ENCODE measurements at regions not wholly inside any gene's neighbourhood (a gene's known extent, or its start where the extent isn't known, plus 50 kb on each side); places are given as distances from the start of the nearest gene placed in this dataset.

DNA sequence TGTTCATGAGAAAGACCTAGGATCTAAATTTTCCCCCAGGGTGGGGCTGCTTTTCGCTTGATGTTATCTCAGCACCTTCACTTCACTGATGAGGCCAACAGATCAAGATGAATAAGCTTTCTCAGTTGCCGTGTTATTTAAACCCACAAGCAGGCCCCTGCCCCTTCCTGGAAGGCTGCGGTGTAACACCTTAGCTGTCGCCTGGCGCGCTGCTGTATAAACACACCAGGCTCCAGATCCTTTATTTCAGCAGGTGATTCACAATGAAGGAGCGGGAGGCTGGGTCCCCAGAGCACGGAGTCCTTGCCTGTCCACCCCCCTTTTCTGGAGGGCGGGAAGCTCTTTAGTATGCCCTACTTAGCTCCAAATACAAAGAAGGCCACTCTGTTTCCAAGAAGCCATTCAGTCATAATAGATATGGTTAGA lies 515.4 kb downstream of the FUT8 start:
- TF ChIP-seq, protein P1, sequence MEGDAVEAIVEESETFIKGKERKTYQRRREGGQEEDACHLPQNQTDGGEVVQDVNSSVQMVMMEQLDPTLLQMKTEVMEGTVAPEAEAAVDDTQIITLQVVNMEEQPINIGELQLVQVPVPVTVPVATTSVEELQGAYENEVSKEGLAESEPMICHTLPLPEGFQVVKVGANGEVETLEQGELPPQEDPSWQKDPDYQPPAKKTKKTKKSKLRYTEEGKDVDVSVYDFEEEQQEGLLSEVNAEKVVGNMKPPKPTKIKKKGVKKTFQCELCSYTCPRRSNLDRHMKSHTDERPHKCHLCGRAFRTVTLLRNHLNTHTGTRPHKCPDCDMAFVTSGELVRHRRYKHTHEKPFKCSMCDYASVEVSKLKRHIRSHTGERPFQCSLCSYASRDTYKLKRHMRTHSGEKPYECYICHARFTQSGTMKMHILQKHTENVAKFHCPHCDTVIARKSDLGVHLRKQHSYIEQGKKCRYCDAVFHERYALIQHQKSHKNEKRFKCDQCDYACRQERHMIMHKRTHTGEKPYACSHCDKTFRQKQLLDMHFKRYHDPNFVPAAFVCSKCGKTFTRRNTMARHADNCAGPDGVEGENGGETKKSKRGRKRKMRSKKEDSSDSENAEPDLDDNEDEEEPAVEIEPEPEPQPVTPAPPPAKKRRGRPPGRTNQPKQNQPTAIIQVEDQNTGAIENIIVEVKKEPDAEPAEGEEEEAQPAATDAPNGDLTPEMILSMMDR (IDR thresholded peaks at IDR 0.05): no peak
- TF ChIP-seq POLR2A (IDR thresholded peaks at IDR 0.05): no peak
